H9 (cell line): ENCODE measurements at regions not wholly inside any gene's neighbourhood (a gene's known extent, or its start where the extent isn't known, plus 50 kb on each side); places are given as distances from the start of the nearest gene placed in this dataset.

Source experiments
- DNase-seq: peaks from one replicate; pipeline ENCODE4 v3.0.0-alpha.2; 2017
- H2AFZ ChIP-seq: one replicate; pipeline ENCODE4 v1.6.1; 2013; ENCODE audit warnings: mild to moderate bottlenecking, low read length, control low read depth, moderate library complexity
- H2AK5ac ChIP-seq: 2 replicates; pipeline ENCODE4 v1.6.1; 2013; ENCODE audit warnings: low read length, control low read depth, mixed read lengths; ENCODE audit not compliant: insufficient read length
- H2BK120ac ChIP-seq: one replicate; pipeline ENCODE4 v1.6.1; 2013; ENCODE audit warnings: low read depth, mild to moderate bottlenecking, low read length, control low read depth, inconsistent platforms; ENCODE audit not compliant: poor library complexity, severe bottlenecking
- H2BK12ac ChIP-seq: 2 replicates; pipeline ENCODE4 v1.6.1; 2013; ENCODE audit warnings: low read length, control low read depth, mixed read lengths, low read depth; ENCODE audit not compliant: insufficient read length
- H2BK15ac ChIP-seq: 2 replicates; pipeline ENCODE4 v1.6.1; 2013; ENCODE audit warnings: low read depth, low read length, control low read depth
- H2BK20ac ChIP-seq: one replicate; pipeline ENCODE4 v1.6.1; 2013; ENCODE audit warnings: low read depth, mild to moderate bottlenecking, low read length, control low read depth, inconsistent platforms; ENCODE audit not compliant: poor library complexity, severe bottlenecking
- H2BK5ac ChIP-seq: 2 replicates; pipeline ENCODE4 v1.6.1; 2013; ENCODE audit warnings: low read length, control low read depth, mixed read lengths; ENCODE audit not compliant: insufficient read length
- H3K14ac ChIP-seq: 2 replicates; pipeline ENCODE4 v1.6.1; 2013; ENCODE audit warnings: low read length, control low read depth; ENCODE audit not compliant: insufficient read depth
- H3K18ac ChIP-seq: 2 replicates; pipeline ENCODE4 v1.6.1; 2013; ENCODE audit warnings: low read depth, mild to moderate bottlenecking, mixed read lengths, low read length, control low read depth; ENCODE audit not compliant: insufficient read length
- H3K23ac ChIP-seq: 2 replicates; pipeline ENCODE4 v1.6.1; 2013; ENCODE audit warnings: low read length, control low read depth, mixed read lengths, low read depth; ENCODE audit not compliant: insufficient read length
- H3K23me2 ChIP-seq: 2 replicates; pipeline ENCODE4 v1.6.1; 2013; ENCODE audit warnings: low read depth, mild to moderate bottlenecking, mixed read lengths, low read length, control low read depth; ENCODE audit not compliant: insufficient read length, poor library complexity, severe bottlenecking
- H3K27ac ChIP-seq: 2 replicates; pipeline ENCODE4 v1.5.1; 2013; ENCODE audit warnings: low read length, control low read depth, mixed read lengths, low read depth; ENCODE audit not compliant: insufficient read length
- H3K27me3 ChIP-seq: 2 replicates; pipeline ENCODE4 v1.6.1; 2013; ENCODE audit warnings: low read length, control low read depth, inconsistent platforms; ENCODE audit not compliant: insufficient read depth
- H3K4ac ChIP-seq: 2 replicates; pipeline ENCODE4 v1.6.1; 2013; ENCODE audit warnings: low read depth, mild to moderate bottlenecking, control low read depth, inconsistent platforms, low read length, moderate library complexity
- H3K4me1 ChIP-seq: 2 replicates; pipeline ENCODE4 v1.6.1; 2013; ENCODE audit warnings: low read length, control low read depth, inconsistent platforms; ENCODE audit not compliant: insufficient read depth
- H3K4me2 ChIP-seq: 2 replicates; pipeline ENCODE4 v1.6.1; 2013; ENCODE audit warnings: low read length, control low read depth, mixed read lengths; ENCODE audit not compliant: insufficient read length, insufficient read depth
- H3K56ac ChIP-seq: 2 replicates; pipeline ENCODE4 v1.6.1; 2013; ENCODE audit warnings: low read depth, mild to moderate bottlenecking, mixed read lengths, low read length, control low read depth; ENCODE audit not compliant: insufficient read length
- H3K79me1 ChIP-seq: 2 replicates; pipeline ENCODE4 v1.6.1; 2013; ENCODE audit warnings: low read depth, mild to moderate bottlenecking, moderate library complexity, low read length, control low read depth, inconsistent platforms; ENCODE audit not compliant: insufficient read depth, poor library complexity, severe bottlenecking
- H3K79me2 ChIP-seq: 2 replicates; pipeline ENCODE4 v1.6.1; 2013; ENCODE audit warnings: low read length, control low read depth, inconsistent platforms; ENCODE audit not compliant: insufficient read depth
- H3K9ac ChIP-seq: 2 replicates; pipeline ENCODE4 v1.6.1; 2013; ENCODE audit warnings: low read length, control low read depth, mixed read lengths; ENCODE audit not compliant: insufficient read length; ENCODE audit errors: extremely low read depth
- H3K9me3 ChIP-seq: one replicate; pipeline ENCODE4 v1.6.1; 2013; ENCODE audit warnings: low read depth, low read length, inconsistent platforms; ENCODE audit not compliant: control insufficient read depth
- H3T11ph ChIP-seq: one replicate; pipeline ENCODE4 v1.6.1; 2013; ENCODE audit warnings: mild to moderate bottlenecking, low read length, control low read depth, inconsistent platforms
- H4K20me1 ChIP-seq: one replicate; pipeline ENCODE4 v1.6.1; 2013; ENCODE audit not compliant: control insufficient read depth, insufficient read length, insufficient read depth
- H4K5ac ChIP-seq: 2 replicates; pipeline ENCODE4 v1.6.1; 2013; ENCODE audit warnings: low read depth, mild to moderate bottlenecking, mixed read lengths, low read length, control low read depth; ENCODE audit not compliant: insufficient read length
- H4K8ac ChIP-seq: replicated peaks from 2 replicates; pipeline ENCODE4 v1.6.1; 2013; ENCODE audit warnings: low read length, control low read depth, mixed read lengths, low read depth; ENCODE audit not compliant: insufficient read length
- H4K91ac ChIP-seq: 2 replicates; pipeline ENCODE4 v1.6.1; 2013; ENCODE audit warnings: low read depth, mild to moderate bottlenecking, moderate library complexity, mixed read lengths, low read length, control low read depth; ENCODE audit not compliant: insufficient read length
- H3K27ac Mint-ChIP-seq, 3 experiments: 2 replicates in 2 of 3; 3 replicates in 1 of 3; pipeline ENCODE4 v1.8.0; 2020 to 2021; ENCODE audit warnings: mixed read lengths in 3 of 3, mild to moderate bottlenecking in 1 of 3, moderate library complexity in 1 of 3
- H3K27me3 Mint-ChIP-seq: 2 replicates; pipeline ENCODE4 v1.8.0; 2021; ENCODE audit warnings: low read depth, mild to moderate bottlenecking, moderate library complexity, mixed read lengths
- H3K36me3 Mint-ChIP-seq, 3 experiments: 2 replicates in 2 of 3; 3 replicates in 1 of 3; pipeline ENCODE4 v1.8.0; 2020 to 2021; ENCODE audit warnings: low read depth in 3 of 3, mixed read lengths in 3 of 3; ENCODE audit not compliant: insufficient read depth in 1 of 3
- H3K4me1 Mint-ChIP-seq, 2 experiments: 2 replicates each; pipeline ENCODE4 v1.8.0; 2020; ENCODE audit warnings: mixed read lengths in 2 of 2
- H3K4me3 Mint-ChIP-seq, 2 experiments: 2 replicates in 1 of 2; 3 replicates in 1 of 2; pipeline ENCODE4 v1.8.0; 2020 to 2021; ENCODE audit warnings: mild to moderate bottlenecking in 2 of 2, mixed read lengths in 2 of 2, moderate library complexity in 1 of 2
- H3K9me3 Mint-ChIP-seq, 2 experiments: 2 replicates in 1 of 2; 3 replicates in 1 of 2; pipeline ENCODE4 v1.8.0; 2020; ENCODE audit warnings: mild to moderate bottlenecking in 2 of 2, mixed read lengths in 2 of 2, moderate library complexity in 1 of 2
- CTCF ChIP-seq: fragments of 200-600 bp; sonication (generic); conservative IDR thresholded peaks from 3 replicates; pipeline ENCODE4 v1.8.0; 2021; ENCODE audit warnings: antibody characterized with exemption, mild to moderate bottlenecking
- WGBS: extraction: QIAGEN DNeasy Blood & Tissue Kit; methylation state at CpG from one replicate; pipeline ENCODE4 v1.1.7; 2013; ENCODE audit warnings: missing lambda C conversion rate, low lambda C conversion rate, mixed read lengths; ENCODE audit not compliant: insufficient read length; ENCODE audit errors: extremely low coverage; 5-methylcytosine and 5-hydroxymethylcytosine counted together

GRCh38 chr4:181595716-181596115 lies 647.5 kb upstream of the TENM3 start:
- no peak overlapping the region for H3K9ac ChIP-seq
- no peak overlapping the region for H3K23ac ChIP-seq
- H2AK5ac ChIP-seq, result no peak overlapping the region
- no peaks in the 10 kb centered on the region for H3K27me3 ChIP-seq
- H2BK120ac ChIP-seq, result no peak overlapping the region
- no peaks in the 10 kb centered on the region for H4K20me1 ChIP-seq
- H3K4ac ChIP-seq, result no peak overlapping the region
- no peak overlapping the region for H3K14ac ChIP-seq
- Mint-ChIP-seq H3K36me3 (no peaks in the 10 kb centered on the region), H3K27ac (no peak overlapping the region), H3K9me3 (no peaks in the 10 kb centered on the region), H3K27me3 (peaks cover 1% of the 10 kb centered on the region; the same call in 1 of the 2 replicates), H3K4me1 (no peaks in the 10 kb centered on the region), H3K4me3 (no peak overlapping the region)
- 0 out of 2 replicates have a peak, but pooled peaks cover 2% of the 10 kb centered on the region for H3K79me2 ChIP-seq
- no peak for DNase-seq
- no peak for TF ChIP-seq CTCF
- H3K79me1 ChIP-seq, result no peaks in the 10 kb centered on the region
- no peak overlapping the region for H2AFZ ChIP-seq
- H2BK15ac ChIP-seq, result no peak overlapping the region
- H3K4me1 ChIP-seq, result no peaks in the 10 kb centered on the region
- H3K4me2 ChIP-seq, result no peak overlapping the region
- H4K91ac ChIP-seq, result no peak overlapping the region
- no peak overlapping the region for H2BK20ac ChIP-seq
- no peak overlapping the region for H3T11ph ChIP-seq
- H3K18ac ChIP-seq, result no peak overlapping the region
- no peaks in the 10 kb centered on the region for H3K9me3 ChIP-seq
- H3K23me2 ChIP-seq, result no peaks in the 10 kb centered on the region
- no peak overlapping the region for H4K5ac ChIP-seq
- no peak overlapping the region for H2BK5ac ChIP-seq
- H4K8ac ChIP-seq, result no peak overlapping the region
- H2BK12ac ChIP-seq, result no peak overlapping the region
- H3K27ac ChIP-seq, result no peak overlapping the region
- no CpG with 5 or more reads among the region's 5 CpGs for WGBS
- no peak overlapping the region for H3K56ac ChIP-seq
